Erythroblast (primary cell): ENCODE measurements at regions not wholly inside any gene's neighbourhood (a gene's known extent, or its start where the extent isn't known, plus 50 kb on each side); places are given as distances from the start of the nearest gene placed in this dataset.

Experiments used
- DNase-seq, 2 experiments: peaks; one replicate each; lab custom pipeline; 2025; lab: John Stamatoyannopoulos, UW
- GATA1 ChIP-seq: IDR thresholded peaks from 2 replicates; pipeline ENCODE4 v1.6.1; 2011; ENCODE audit warnings: low read depth, mild to moderate bottlenecking, control low read depth, low read length, moderate library complexity
- POLR2A ChIP-seq: IDR thresholded peaks from 2 replicates; pipeline ENCODE4 v1.6.1; 2011; ENCODE audit warnings: mild to moderate bottlenecking, low read length

DNA sequence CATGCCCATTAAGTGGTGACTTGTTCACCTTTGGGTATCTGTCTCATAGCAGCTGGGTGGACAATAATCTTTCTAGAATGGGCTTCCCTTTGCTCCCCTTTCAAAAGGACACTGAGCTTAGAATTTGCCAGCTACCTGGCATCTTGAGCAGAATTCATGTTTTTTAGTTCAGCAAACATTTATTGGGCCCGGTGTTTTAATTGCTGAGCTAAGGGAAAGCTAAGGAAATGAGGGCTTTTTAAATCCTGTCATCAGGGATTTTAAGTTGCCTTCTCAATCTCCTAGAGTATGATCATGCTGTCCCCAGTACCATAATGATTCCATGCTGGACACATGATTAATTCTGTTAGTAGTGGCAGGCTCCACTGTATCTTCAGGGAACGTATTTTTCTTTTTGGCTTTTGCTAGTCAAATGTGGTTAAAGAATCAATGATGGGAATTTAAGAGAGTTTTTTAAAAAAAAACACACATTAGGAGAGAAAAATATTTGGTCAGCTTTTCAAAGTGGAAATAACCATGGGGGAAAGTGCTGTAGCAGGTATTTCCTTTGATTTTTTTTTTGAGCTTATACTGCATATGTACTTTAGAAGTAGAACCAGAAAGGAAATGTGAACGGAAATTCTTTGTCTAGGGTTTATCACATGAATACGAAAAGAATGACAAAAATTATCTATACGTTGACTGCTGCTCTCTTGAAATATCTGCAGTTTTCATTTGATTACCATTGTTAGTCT, 208.9 kb downstream of the CLCN4 start:
- no peak for DNase-seq
- TF ChIP-seq POLR2A = no peak
- TF ChIP-seq GATA1 = no peak

DNA sequence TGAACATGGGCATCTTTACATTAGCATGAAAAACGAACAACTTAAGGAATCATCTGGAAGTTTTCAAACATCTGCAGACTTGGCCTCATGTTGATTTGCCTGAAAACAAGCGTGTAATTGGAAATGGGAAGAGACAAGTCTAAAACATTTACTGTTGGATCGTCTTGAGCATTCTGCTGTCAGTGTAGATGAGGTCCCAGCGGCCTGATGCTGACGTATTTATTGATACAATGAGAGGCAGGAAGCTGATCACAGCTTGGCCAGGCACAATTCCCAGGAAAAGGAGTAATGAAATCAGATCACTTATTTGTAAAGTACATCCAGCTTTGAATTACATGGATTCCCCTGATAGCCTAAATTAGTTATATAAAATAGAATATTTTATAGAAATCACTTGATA, 210.6 kb downstream of the CLCN4 start:
- DNase-seq = no peak
- no peak for TF ChIP-seq POLR2A
- TF ChIP-seq GATA1 = no peak

DNA sequence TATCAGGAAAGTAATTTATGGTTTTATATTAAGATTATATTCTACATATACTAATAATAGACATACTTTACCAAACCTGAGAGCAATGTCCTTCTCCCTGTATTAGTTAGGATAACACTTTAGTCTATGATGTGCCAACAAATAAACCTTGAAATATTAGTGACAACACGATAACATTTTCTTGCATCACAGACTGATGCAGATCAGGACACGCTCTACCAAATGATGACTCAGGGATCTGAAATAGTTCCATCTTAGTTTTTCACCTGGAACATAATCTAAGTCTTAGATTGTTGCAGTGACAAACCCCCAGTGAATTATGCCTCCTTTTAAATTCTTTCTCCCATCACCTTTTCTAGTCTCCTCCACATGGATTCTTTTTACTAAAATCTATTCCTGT, 214.2 kb downstream of the CLCN4 start:
- TF ChIP-seq GATA1 (no peak), POLR2A (no peak)
- no peak for DNase-seq

DNA sequence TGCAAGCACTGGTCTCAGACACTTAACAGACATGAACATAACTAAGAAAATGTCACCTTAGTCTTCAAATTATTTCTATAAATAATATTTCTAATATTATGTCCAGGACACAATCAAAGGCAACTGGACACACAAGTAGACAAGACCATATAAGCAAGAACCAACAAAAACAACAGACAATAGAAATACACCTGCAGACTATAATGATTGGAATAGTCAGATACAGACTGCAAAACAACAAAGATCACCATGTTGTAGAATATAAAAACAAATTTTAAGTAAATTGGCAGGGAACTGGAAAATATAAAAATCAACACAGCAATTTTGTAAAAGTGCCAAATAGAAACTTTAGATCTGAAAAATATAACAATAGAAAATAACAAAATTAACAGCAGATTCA, 220.7 kb downstream of the CLCN4 start:
- DNase-seq = no peak
- no peak for TF ChIP-seq POLR2A
- no peak for TF ChIP-seq GATA1

DNA sequence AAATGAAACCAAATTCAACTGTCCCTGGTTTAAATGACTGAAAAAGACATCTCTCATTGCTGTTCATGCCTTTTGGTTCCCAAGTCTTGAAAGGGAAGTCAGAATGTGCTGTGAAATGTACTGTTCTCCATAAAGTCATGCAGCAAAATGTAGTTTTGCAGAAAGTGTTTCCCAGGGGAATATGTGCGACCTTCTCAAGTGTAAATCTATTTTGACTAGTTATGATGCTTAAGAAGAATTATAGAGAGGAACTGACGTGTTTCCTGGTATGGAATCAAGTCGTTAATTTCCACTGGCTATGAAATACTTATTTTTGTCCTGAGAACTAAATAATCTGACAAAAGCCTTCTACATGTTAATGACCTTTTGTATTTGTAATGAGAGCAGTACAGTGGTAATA, 223.1 kb downstream of the CLCN4 start:
- TF ChIP-seq POLR2A = no peak
- no peak for TF ChIP-seq GATA1
- no peak for DNase-seq

DNA sequence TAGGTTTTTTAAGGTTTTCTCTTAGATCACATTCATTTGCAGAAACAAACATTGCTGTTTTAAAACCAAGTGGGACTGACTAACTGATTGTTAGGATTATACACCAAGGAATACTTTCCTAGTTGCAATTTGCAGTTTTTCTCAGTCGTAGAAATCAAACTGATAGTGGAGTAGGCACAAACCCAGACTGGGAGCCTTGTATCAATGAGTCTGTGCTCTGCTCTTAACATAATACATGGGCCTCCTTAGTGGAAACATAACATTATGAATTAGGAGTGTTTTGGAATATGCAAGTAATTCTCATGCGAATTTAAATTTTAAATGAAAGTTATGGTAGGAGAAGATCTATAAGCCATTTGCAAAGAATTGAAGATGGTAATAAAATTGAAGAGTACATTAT, 223.5 kb downstream of the CLCN4 start:
- TF ChIP-seq GATA1 (no peak), POLR2A (no peak)

DNA sequence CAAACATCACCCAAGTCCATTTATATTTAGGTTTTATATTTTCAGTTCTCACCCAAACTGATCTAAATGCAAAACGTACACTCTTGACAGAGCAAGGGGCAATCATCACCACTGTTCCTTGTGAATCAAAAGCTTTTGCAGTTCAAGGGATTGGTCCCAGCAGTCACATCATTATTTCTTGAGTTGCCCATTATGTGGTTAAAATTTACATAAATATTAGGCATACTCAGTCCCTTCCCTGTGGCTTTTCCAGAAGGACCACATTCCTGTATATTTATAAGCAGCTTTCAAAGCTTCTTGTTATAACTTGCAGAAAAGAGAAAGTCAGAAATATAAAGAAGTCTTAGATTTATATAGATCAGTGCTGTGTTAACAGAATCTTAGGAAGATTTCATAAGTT, 224.4 kb downstream of the CLCN4 start:
- no peak for DNase-seq
- no peak for TF ChIP-seq GATA1
- no peak for TF ChIP-seq POLR2A

More for the DNA sequence above, 223.5 kb downstream of the CLCN4 start:
- DNase-seq = no peak

DNA sequence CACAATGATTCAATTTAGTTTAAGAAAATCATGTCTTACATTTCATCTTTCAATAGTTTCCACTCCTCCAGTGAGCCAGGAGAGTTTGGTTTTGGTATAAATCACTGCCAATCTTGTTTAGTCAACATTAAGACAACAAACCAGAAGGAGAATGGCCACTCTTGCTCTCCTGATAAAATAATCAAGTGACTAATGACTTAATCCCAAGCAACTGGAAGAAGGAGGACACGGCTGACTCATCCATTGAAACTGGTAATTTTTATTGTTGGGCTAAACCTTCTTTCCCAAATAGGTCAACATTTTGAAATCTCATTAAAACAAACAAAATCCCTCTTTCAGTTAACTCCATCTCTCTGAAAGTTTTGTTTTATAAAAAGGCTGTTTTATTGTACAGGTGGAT, 230.2 kb downstream of the CLCN4 start:
- no peak for TF ChIP-seq POLR2A
- no peak for TF ChIP-seq GATA1
- no peak for DNase-seq

DNA sequence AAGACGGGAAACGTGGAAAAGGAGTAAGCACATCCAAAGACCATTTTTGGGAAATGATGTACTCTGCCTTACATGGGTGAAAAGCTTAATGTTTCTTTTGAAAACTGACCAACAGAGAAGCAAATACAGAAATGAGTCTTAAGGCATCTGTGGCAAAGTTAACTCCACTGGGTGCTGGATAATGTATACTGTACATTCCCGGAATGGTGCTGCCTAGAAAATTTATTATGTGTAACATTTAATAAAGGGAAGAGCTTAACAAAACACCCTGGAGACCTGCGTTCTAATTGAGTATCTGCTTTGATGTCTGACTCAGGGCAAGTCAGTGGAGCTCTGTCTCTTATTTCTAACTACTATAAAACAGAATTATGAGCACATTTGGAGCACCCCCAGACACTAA, 230.2 kb downstream of the MID1 start:
- TF ChIP-seq POLR2A = no peak
- TF ChIP-seq GATA1 = no peak
- no peak for DNase-seq

DNA sequence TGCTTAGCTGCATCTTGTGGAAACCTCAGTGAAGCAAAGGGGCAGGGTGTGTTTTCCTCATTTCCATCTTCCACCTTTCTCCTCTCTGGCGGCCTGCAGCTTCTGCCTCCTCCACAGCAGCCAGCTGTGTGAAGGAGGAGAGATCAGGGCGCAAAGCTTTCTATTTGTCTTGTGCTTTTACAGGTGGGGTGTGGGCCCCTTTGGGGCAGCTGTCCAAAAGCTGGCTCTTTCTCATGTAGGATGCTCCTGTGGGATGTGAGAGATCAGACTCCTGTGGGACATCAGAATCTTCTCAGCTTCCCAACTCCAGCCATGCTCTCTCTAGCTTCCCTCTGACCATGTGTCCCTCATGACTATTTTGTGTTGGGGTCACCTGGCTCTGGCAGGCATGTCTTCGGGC, 227.1 kb downstream of the MID1 start:
- DNase-seq = no peak
- no peak for TF ChIP-seq POLR2A
- no peak for TF ChIP-seq GATA1

DNA sequence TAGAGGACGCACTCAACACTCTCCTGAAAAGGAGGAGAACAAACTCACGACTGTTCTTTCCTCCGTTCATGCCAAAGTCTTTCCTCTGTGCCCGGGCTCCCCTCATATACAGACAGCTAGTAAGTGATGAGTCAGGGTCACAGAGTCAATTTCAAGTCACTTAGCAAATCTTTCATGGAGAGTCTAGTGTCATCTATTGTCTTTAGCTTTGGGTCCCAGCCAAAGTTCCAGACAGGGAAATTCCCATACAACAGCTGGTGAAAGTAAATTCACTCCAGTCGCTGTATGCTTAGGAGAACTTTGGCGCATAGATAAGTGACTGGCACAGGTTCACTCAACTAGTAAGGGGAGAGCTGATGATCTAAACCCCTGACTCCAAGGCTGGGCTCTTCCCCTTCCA, 226.5 kb downstream of the MID1 start:
- TF ChIP-seq GATA1 (no peak), POLR2A (no peak)
- DNase-seq = no peak

DNA sequence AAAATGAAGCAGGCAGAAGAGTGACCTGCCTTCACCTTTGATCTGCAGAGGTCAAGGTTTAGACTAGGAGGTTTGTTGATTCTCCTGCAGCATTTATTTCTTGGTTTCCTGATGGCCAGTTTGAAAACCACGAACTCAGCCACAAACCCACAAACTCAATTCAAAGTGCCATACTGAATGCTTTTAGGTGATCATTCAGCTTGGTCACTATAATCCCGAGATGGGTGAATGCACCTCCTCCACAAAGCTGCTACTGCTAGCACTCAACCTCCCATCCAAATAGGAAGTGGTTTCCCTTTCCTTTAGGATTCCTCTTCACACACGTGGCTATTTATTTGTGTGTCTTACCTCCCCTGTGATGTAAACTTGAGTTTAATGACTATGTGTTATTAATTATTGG, 225.2 kb downstream of the MID1 start:
- no peak for DNase-seq
- no peak for TF ChIP-seq GATA1
